ENCODE measurements at regions not wholly inside any gene's neighbourhood (a gene's known extent, or its start where the extent isn't known, plus 50 kb on each side); places are given as distances from the start of the nearest gene placed in this dataset.

- TF ChIP-seq, protein P1, sequence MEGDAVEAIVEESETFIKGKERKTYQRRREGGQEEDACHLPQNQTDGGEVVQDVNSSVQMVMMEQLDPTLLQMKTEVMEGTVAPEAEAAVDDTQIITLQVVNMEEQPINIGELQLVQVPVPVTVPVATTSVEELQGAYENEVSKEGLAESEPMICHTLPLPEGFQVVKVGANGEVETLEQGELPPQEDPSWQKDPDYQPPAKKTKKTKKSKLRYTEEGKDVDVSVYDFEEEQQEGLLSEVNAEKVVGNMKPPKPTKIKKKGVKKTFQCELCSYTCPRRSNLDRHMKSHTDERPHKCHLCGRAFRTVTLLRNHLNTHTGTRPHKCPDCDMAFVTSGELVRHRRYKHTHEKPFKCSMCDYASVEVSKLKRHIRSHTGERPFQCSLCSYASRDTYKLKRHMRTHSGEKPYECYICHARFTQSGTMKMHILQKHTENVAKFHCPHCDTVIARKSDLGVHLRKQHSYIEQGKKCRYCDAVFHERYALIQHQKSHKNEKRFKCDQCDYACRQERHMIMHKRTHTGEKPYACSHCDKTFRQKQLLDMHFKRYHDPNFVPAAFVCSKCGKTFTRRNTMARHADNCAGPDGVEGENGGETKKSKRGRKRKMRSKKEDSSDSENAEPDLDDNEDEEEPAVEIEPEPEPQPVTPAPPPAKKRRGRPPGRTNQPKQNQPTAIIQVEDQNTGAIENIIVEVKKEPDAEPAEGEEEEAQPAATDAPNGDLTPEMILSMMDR (IDR thresholded peaks at IDR 0.05; ENCODE audit: insufficient read depth, low read length), result no peak
- TF ChIP-seq GABPA (IDR thresholded peaks at IDR 0.05; ENCODE audit: low read depth) (no peak), SPI1 (IDR thresholded peaks at IDR 0.05; ENCODE audit: borderline replicate concordance, low read depth) (no peak), POLR2AphosphoS5 (IDR thresholded peaks at IDR 0.05; ENCODE audit: low read depth) (no peak), REST (IDR thresholded peaks at IDR 0.05; ENCODE audit: insufficient replicate concordance, low read depth) (no peak)
- DNase-seq (ENCODE audit: low read depth in 1 of 2, low spot score in 1 of 2), result no peak
- H3K27me3 ChIP-seq (ENCODE audit: insufficient read depth, poor library complexity, severe bottlenecking), result no peaks in the 10 kb centered on the region
- H3K4me3 ChIP-seq (replicated peaks; ENCODE audit: insufficient read depth, low read length), result no peak overlapping the region
- H3K27ac ChIP-seq (replicated peaks), result no peak overlapping the region
Observed at GRCh38 chr4:43089730-43090129, 197.2 kb downstream of the GRXCR1 start.

DNA sequence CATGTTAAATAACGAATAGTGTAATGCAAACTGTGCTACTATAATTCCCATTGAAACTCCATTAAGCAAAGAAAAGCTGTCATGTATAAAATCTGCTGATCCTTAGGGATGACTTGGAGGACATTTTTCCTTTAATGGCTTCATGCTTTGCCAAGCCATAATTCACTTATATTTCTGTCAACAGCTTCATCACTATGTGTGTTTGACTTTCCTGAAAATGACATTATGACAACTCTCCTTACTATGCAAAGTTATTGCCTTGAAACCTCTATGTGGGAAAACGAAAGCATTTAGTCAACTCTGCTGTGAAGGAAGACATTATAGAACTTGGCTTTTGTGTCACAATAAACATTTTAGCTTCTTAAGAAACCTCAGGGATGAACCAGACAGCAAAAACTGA lies 210.5 kb downstream of the GRXCR1 start:
- no peak overlapping the region for H3K4me3 ChIP-seq (replicated peaks; ENCODE audit: insufficient read depth, low read length)
- no peak for DNase-seq (ENCODE audit: low read depth in 1 of 2, low spot score in 1 of 2)
- no peaks in the 10 kb centered on the region for H3K27me3 ChIP-seq (ENCODE audit: insufficient read depth, poor library complexity, severe bottlenecking)
- TF ChIP-seq SPI1 (IDR thresholded peaks at IDR 0.05; ENCODE audit: borderline replicate concordance, low read depth) (no peak), REST (IDR thresholded peaks at IDR 0.05; ENCODE audit: insufficient replicate concordance, low read depth) (no peak), POLR2AphosphoS5 (IDR thresholded peaks at IDR 0.05; ENCODE audit: low read depth) (no peak), GABPA (IDR thresholded peaks at IDR 0.05; ENCODE audit: low read depth) (no peak)
- TF ChIP-seq, protein P1 (IDR thresholded peaks at IDR 0.05; ENCODE audit: insufficient read depth, low read length), result no peak
- no peak overlapping the region for H3K27ac ChIP-seq (replicated peaks)

DNA sequence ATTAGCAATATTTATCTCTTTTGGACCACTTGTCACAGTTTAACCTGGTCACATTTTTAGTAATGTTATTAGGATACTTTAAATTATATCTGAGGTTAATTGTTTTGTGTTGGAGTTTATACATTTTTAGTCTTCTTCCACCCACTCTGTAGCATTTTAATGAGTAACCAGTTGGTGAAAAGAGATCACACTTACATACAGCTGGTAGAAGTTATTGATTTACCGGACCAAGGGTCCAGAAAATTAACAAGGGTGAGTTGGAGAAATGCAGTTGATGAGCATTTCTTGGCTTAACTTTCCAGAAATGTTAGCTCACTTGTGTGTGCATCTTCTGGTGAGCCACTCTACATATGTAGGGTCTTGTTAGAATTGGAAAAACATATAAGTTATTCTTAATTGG lies 219.6 kb downstream of the GRXCR1 start:
- Histone ChIP-seq H3K27me3 (ENCODE audit: insufficient read depth, poor library complexity, severe bottlenecking) (no peaks in the 10 kb centered on the region), H3K4me3 (replicated peaks; ENCODE audit: insufficient read depth, low read length) (no peak overlapping the region), H3K27ac (replicated peaks) (no peak overlapping the region)
- TF ChIP-seq POLR2AphosphoS5 (IDR thresholded peaks at IDR 0.05; ENCODE audit: low read depth) (no peak), REST (IDR thresholded peaks at IDR 0.05; ENCODE audit: insufficient replicate concordance, low read depth) (no peak), GABPA (IDR thresholded peaks at IDR 0.05; ENCODE audit: low read depth) (no peak), SPI1 (IDR thresholded peaks at IDR 0.05; ENCODE audit: borderline replicate concordance, low read depth) (no peak)
- TF ChIP-seq, protein P1 (IDR thresholded peaks at IDR 0.05; ENCODE audit: insufficient read depth, low read length), result no peak
- no peak for DNase-seq (ENCODE audit: low read depth in 1 of 2, low spot score in 1 of 2)
